ENCODE measurements at regions not wholly inside any gene's neighbourhood (a gene's known extent, or its start where the extent isn't known, plus 50 kb on each side); places are given as distances from the start of the nearest gene placed in this dataset.

GRCh38 chr7:51968461-51968860 lies 651.9 kb upstream of the COBL start:
- WGBS, 2 experiments (ENCODE audit: insufficient coverage in 1 of 2, insufficient read length in 1 of 2), result 90 to 100% methylated on average over 1 to 2 of the region's 2 CpGs
- H3K36me3 Mint-ChIP-seq (ENCODE audit: low read depth), result no peaks in the 10 kb centered on the region
- Histone ChIP-seq H3K9me3 (ENCODE audit: control insufficient read depth, low read length) (no peaks in the 10 kb centered on the region), H3K36me3 (ENCODE audit: control insufficient read depth, insufficient read depth, low read length) (no peaks in the 10 kb centered on the region), H3K27ac (ENCODE audit: low read depth, low read length) (no peak overlapping the region), H3K4me1 (ENCODE audit: control insufficient read depth, insufficient read depth, low read length) (no peaks in the 10 kb centered on the region), H3K4me3 (ENCODE audit: low read length) (no peak overlapping the region), H3K27me3 (ENCODE audit: control insufficient read depth, insufficient read depth, low read length, poor library complexity, severe bottlenecking) (no peaks in the 10 kb centered on the region), H3K9ac (ENCODE audit: extremely low read depth, low read length, poor library complexity, severe bottlenecking) (no peak overlapping the region)
- H3K27me3 Mint-ChIP-seq (ENCODE audit: insufficient read depth), result peaks cover 14% of the 10 kb centered on the region
- no peak for DNase-seq
- TF ChIP-seq, protein P1, sequence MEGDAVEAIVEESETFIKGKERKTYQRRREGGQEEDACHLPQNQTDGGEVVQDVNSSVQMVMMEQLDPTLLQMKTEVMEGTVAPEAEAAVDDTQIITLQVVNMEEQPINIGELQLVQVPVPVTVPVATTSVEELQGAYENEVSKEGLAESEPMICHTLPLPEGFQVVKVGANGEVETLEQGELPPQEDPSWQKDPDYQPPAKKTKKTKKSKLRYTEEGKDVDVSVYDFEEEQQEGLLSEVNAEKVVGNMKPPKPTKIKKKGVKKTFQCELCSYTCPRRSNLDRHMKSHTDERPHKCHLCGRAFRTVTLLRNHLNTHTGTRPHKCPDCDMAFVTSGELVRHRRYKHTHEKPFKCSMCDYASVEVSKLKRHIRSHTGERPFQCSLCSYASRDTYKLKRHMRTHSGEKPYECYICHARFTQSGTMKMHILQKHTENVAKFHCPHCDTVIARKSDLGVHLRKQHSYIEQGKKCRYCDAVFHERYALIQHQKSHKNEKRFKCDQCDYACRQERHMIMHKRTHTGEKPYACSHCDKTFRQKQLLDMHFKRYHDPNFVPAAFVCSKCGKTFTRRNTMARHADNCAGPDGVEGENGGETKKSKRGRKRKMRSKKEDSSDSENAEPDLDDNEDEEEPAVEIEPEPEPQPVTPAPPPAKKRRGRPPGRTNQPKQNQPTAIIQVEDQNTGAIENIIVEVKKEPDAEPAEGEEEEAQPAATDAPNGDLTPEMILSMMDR (conservative IDR thresholded peaks at IDR 0.05), result no peak
- H3K4me1 Mint-ChIP-seq, result no peaks in the 10 kb centered on the region
- H3K27ac Mint-ChIP-seq, result no peak overlapping the region
- H3K4me3 Mint-ChIP-seq, result no peak overlapping the region
- H3K9me3 Mint-ChIP-seq, result no peaks in the 10 kb centered on the region

DNA sequence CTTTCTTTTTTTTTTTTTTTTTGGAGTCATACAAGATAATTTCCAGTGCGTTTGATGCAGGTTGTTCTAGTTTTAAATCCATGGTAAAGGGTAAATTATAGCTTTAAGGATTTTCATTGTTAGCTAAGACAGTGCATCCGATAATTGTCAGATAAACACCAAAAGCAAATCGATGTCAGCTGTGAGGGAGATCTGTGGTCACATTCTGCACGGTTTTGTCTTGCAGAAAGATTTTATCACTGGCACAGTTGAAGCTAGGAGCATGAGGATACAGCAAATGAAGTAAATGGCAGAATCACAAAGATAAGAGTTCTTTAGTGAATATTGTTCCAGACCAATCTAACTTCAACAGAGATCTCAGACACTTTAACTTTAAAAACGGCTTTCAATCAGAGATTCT lies 648.8 kb upstream of the COBL start:
- Histone ChIP-seq H3K4me3 (ENCODE audit: low read length) (no peak overlapping the region), H3K4me1 (ENCODE audit: control insufficient read depth, insufficient read depth, low read length) (no peaks in the 10 kb centered on the region), H3K27ac (ENCODE audit: low read depth, low read length) (no peak overlapping the region), H3K9ac (ENCODE audit: extremely low read depth, low read length, poor library complexity, severe bottlenecking) (no peak overlapping the region), H3K36me3 (ENCODE audit: control insufficient read depth, insufficient read depth, low read length) (no peaks in the 10 kb centered on the region), H3K27me3 (ENCODE audit: control insufficient read depth, insufficient read depth, low read length, poor library complexity, severe bottlenecking) (no peaks in the 10 kb centered on the region), H3K9me3 (ENCODE audit: control insufficient read depth, low read length) (no peaks in the 10 kb centered on the region)
- Mint-ChIP-seq H3K4me3 (no peak overlapping the region), H3K27me3 (ENCODE audit: insufficient read depth) (peaks cover 18% of the 10 kb centered on the region), H3K4me1 (no peaks in the 10 kb centered on the region), H3K36me3 (ENCODE audit: low read depth) (no peaks in the 10 kb centered on the region), H3K9me3 (no peaks in the 10 kb centered on the region), H3K27ac (no peak overlapping the region)
- 59 to 69% methylated on average over 3 to 5 of the region's 5 CpGs for WGBS, 2 experiments (ENCODE audit: insufficient coverage in 1 of 2, insufficient read length in 1 of 2)
- no peak for DNase-seq
- TF ChIP-seq, protein P1 (conservative IDR thresholded peaks at IDR 0.05), result no peak

GRCh38 chr7:51961804-51962203 lies 645.2 kb upstream of the COBL start:
- no peak for DNase-seq
- Mint-ChIP-seq H3K4me1 (no peaks in the 10 kb centered on the region), H3K9me3 (peaks cover 2% of the 10 kb centered on the region), H3K27ac (no peak overlapping the region), H3K27me3 (ENCODE audit: insufficient read depth) (peaks cover 12% of the 10 kb centered on the region), H3K36me3 (ENCODE audit: low read depth) (no peaks in the 10 kb centered on the region), H3K4me3 (no peak overlapping the region)
- WGBS, 2 experiments (ENCODE audit: insufficient coverage in 1 of 2, insufficient read length in 1 of 2), result no CpG with 5 or more reads among the region's 2 CpGs
- H3K9me3 ChIP-seq (ENCODE audit: control insufficient read depth, low read length), result no peaks in the 10 kb centered on the region
- H3K27ac ChIP-seq (ENCODE audit: low read depth, low read length), result no peak overlapping the region
- H3K27me3 ChIP-seq (ENCODE audit: control insufficient read depth, insufficient read depth, low read length, poor library complexity, severe bottlenecking), result no peaks in the 10 kb centered on the region
- no peak overlapping the region for H3K9ac ChIP-seq (ENCODE audit: extremely low read depth, low read length, poor library complexity, severe bottlenecking)
- TF ChIP-seq, protein P1 (conservative IDR thresholded peaks at IDR 0.05), result no peak
- H3K4me3 ChIP-seq (ENCODE audit: low read length), result no peak overlapping the region
- H3K36me3 ChIP-seq (ENCODE audit: control insufficient read depth, insufficient read depth, low read length), result no peaks in the 10 kb centered on the region
- no peaks in the 10 kb centered on the region for H3K4me1 ChIP-seq (ENCODE audit: control insufficient read depth, insufficient read depth, low read length)
